ENCODE measurements at regions not wholly inside any gene's neighbourhood (a gene's known extent, or its start where the extent isn't known, plus 50 kb on each side); places are given as distances from the start of the nearest gene placed in this dataset.
"Not testable (repeated sequence)": the region's sequence is repeated elsewhere in the genome, so short reads cannot be mapped to it uniquely, and the experiment has no call there.

GRCh38 chr4:127463883-127464282 is 168.9 kb upstream of the INTU start:
- TF ChIP-seq, protein P1, sequence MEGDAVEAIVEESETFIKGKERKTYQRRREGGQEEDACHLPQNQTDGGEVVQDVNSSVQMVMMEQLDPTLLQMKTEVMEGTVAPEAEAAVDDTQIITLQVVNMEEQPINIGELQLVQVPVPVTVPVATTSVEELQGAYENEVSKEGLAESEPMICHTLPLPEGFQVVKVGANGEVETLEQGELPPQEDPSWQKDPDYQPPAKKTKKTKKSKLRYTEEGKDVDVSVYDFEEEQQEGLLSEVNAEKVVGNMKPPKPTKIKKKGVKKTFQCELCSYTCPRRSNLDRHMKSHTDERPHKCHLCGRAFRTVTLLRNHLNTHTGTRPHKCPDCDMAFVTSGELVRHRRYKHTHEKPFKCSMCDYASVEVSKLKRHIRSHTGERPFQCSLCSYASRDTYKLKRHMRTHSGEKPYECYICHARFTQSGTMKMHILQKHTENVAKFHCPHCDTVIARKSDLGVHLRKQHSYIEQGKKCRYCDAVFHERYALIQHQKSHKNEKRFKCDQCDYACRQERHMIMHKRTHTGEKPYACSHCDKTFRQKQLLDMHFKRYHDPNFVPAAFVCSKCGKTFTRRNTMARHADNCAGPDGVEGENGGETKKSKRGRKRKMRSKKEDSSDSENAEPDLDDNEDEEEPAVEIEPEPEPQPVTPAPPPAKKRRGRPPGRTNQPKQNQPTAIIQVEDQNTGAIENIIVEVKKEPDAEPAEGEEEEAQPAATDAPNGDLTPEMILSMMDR (IDR thresholded peaks at IDR 0.05; ENCODE audit: unreplicated experiment) = no peak
- Mint-ChIP-seq H3K36me3 (ENCODE audit: low read depth, unreplicated experiment) (no peaks in the 10 kb centered on the region), H3K27me3 (ENCODE audit: unreplicated experiment) (peaks cover 1% of the 10 kb centered on the region), H3K9me3 (ENCODE audit: unreplicated experiment) (no peaks in the 10 kb centered on the region), H3K4me1 (ENCODE audit: unreplicated experiment) (no peaks in the 10 kb centered on the region), H3K27ac (ENCODE audit: unreplicated experiment) (no peak overlapping the region), H3K4me3 (ENCODE audit: unreplicated experiment) (no peak overlapping the region)
- DNase-seq (ENCODE audit: low spot score) = no peak

- Mint-ChIP-seq H3K27ac (ENCODE audit: unreplicated experiment) (no peak overlapping the region), H3K36me3 (ENCODE audit: low read depth, unreplicated experiment) (no peaks in the 10 kb centered on the region), H3K4me1 (ENCODE audit: unreplicated experiment) (no peaks in the 10 kb centered on the region), H3K27me3 (ENCODE audit: unreplicated experiment) (peaks cover 1% of the 10 kb centered on the region), H3K4me3 (ENCODE audit: unreplicated experiment) (no peak overlapping the region), H3K9me3 (ENCODE audit: unreplicated experiment) (no peaks in the 10 kb centered on the region)
- TF ChIP-seq, protein P1 (IDR thresholded peaks at IDR 0.05; ENCODE audit: unreplicated experiment) = no peak
- DNase-seq (ENCODE audit: low spot score) = no peak
Observed at GRCh38 chr4:127469542-127469941, 163.2 kb upstream of the INTU start.

DNA sequence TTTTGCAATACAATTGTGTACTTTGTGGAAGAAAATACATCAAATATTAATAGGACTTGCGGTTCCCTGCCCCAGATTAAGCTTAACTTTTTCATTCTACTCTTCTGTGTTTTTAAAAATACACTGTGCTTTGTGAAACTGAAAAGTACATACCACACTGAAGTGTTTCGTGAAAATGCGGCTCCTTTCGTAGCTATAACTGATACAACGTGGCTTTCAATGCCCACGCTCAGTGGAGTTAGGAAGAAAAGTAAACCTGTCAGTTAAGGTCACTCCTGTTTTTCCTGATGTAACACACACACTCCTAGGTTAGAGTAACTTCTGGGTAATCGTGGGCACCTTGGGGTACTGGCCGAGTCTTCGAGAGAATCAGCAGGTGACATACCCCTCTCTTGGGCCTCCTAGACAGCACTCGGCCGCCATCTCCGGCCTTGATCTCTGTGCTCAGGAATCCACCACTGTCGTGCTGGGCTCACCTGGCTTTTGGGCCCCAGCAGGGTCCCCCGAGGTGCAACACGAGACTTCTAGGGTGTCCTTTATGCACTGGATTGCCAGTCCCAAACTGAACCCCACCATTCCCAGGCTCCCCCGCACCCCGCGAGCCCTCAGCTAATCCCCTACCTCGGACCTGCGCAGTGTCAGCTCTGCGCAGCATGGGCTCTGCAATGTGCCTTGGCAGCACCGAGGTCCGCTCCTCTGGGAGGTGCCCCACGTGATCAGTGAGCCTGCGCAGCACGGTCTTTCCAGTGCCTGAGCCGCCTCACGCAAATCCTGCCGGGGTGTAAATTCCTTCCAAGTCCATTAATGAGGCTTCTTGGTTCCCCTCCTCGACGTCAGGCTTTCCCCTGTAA is 162.6 kb upstream of the INTU start:
- Mint-ChIP-seq H3K9me3 (ENCODE audit: unreplicated experiment) (no peaks in the 10 kb centered on the region), H3K27ac (ENCODE audit: unreplicated experiment) (no peak overlapping the region), H3K27me3 (ENCODE audit: unreplicated experiment) (peaks cover 1% of the 10 kb centered on the region), H3K36me3 (ENCODE audit: low read depth, unreplicated experiment) (no peaks in the 10 kb centered on the region), H3K4me1 (ENCODE audit: unreplicated experiment) (no peaks in the 10 kb centered on the region), H3K4me3 (ENCODE audit: unreplicated experiment) (no peak overlapping the region)
- TF ChIP-seq, protein P1 (IDR thresholded peaks at IDR 0.05; ENCODE audit: unreplicated experiment) = no peak
- DNase-seq (ENCODE audit: low spot score) = no peak

DNA sequence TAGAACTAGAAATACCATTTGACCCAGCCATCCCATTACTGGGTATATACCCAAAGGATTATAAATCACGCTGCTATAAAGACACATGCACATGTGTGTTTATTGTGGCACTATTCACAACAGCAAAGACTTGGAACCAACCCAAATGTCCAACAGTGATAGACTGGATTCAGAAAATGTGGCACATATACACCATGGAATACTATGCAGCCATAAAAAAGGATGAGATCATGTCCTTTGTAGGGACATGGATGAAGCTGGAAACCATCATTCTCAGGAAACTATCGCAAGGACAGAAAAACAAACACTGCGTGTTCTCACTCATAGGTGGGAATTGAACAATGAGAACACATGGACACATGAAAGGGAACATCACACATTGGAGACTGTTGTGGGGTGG is 154.5 kb upstream of the INTU start:
- H3K4me1 Mint-ChIP-seq (ENCODE audit: unreplicated experiment); DNase-seq (ENCODE audit: low spot score); H3K4me3 Mint-ChIP-seq (ENCODE audit: unreplicated experiment); H3K27me3 Mint-ChIP-seq (ENCODE audit: unreplicated experiment); H3K36me3 Mint-ChIP-seq (ENCODE audit: low read depth, unreplicated experiment); H3K27ac Mint-ChIP-seq (ENCODE audit: unreplicated experiment); H3K9me3 Mint-ChIP-seq (ENCODE audit: unreplicated experiment): not testable (repeated sequence)

- no peak for DNase-seq (ENCODE audit: low spot score)
- no peak overlapping the region for H3K4me3 Mint-ChIP-seq (ENCODE audit: unreplicated experiment)
- no peaks in the 10 kb centered on the region for H3K4me1 Mint-ChIP-seq (ENCODE audit: unreplicated experiment)
- no peaks in the 10 kb centered on the region for H3K9me3 Mint-ChIP-seq (ENCODE audit: unreplicated experiment)
- H3K27ac Mint-ChIP-seq (ENCODE audit: unreplicated experiment) = no peak overlapping the region
- no peaks in the 10 kb centered on the region for H3K27me3 Mint-ChIP-seq (ENCODE audit: unreplicated experiment)
- TF ChIP-seq, protein P1 (IDR thresholded peaks at IDR 0.05; ENCODE audit: unreplicated experiment) = peak; percentile 66
- no peaks in the 10 kb centered on the region for H3K36me3 Mint-ChIP-seq (ENCODE audit: low read depth, unreplicated experiment)
Observed at GRCh38 chr4:127479031-127479622, 153.6 kb upstream of the INTU start.
